Liver (tissue), 3 donors: ENCODE measurements at regions not wholly inside any gene's neighbourhood (a gene's known extent, or its start where the extent isn't known, plus 50 kb on each side); places are given as distances from the start of the nearest gene placed in this dataset.

ENCODE experiments used
- CTCF ChIP-seq: fragments of 150-350 bp; IDR thresholded peaks from 2 replicates; pipeline ENCODE4 v1.5.1; 2017; ENCODE audit warnings: improper control_type of control experiment, low read depth, low read length; ENCODE audit not compliant: missing input control
- FOXA1 ChIP-seq: IDR thresholded peaks from 2 replicates; pipeline ENCODE4 v1.6.1; 2016; ENCODE audit warnings: antibody characterized with exemption
- GABPA ChIP-seq, 2 donors: IDR thresholded peaks in 1 of 2; conservative IDR thresholded peaks in 1 of 2; 2 replicates each; pipeline ENCODE4 v1.6.1; 2016; ENCODE audit warnings: antibody characterized with exemption in 2 of 2, mild to moderate bottlenecking in 1 of 2, moderate library complexity in 1 of 2
- MAX ChIP-seq: IDR thresholded peaks from 2 replicates; pipeline ENCODE4 v1.6.1; 2016; ENCODE audit warnings: antibody characterized with exemption
- RAD21 ChIP-seq, 2 donors: IDR thresholded peaks; 2 replicates each; pipeline ENCODE4 v1.6.1; 2016; ENCODE audit warnings: antibody characterized with exemption in 2 of 2, mild to moderate bottlenecking in 2 of 2
- REST ChIP-seq: IDR thresholded peaks from 2 replicates; pipeline ENCODE4 v1.6.1; 2016; ENCODE audit warnings: antibody characterized with exemption, mild to moderate bottlenecking
- RXRA ChIP-seq, 2 donors: IDR thresholded peaks; 2 replicates each; pipeline ENCODE4 v1.6.1; 2017 to 2018; ENCODE audit warnings: antibody characterized with exemption in 2 of 2, mild to moderate bottlenecking in 1 of 2
- SP1 ChIP-seq: IDR thresholded peaks from 2 replicates; pipeline ENCODE4 v1.6.1; 2018; ENCODE audit warnings: antibody characterized with exemption, mild to moderate bottlenecking
- TAF1 ChIP-seq: conservative IDR thresholded peaks from 2 replicates; pipeline ENCODE4 v1.6.1; 2016; ENCODE audit warnings: antibody characterized with exemption, mild to moderate bottlenecking
- YY1 ChIP-seq: IDR thresholded peaks from 2 replicates; pipeline ENCODE4 v1.6.1; 2016; ENCODE audit warnings: antibody characterized with exemption, mild to moderate bottlenecking
- donor health status: healthy.
- donor health status: healthy.

- TF ChIP-seq CTCF, result peak; percentile 25
- TF ChIP-seq YY1, result no peak
- TF ChIP-seq MAX, result no peak
- TF ChIP-seq RAD21 (IDR thresholded peaks at IDR 0.05), result peak; percentile 53 to 68
- no peak for TF ChIP-seq RXRA (IDR thresholded peaks at IDR 0.05)
- no peak for TF ChIP-seq REST
- peak; percentile 39 for TF ChIP-seq SP1
- TF ChIP-seq FOXA1, result no peak
- TF ChIP-seq GABPA (IDR thresholded peaks at IDR 0.05 in 1 of 2, conservative IDR thresholded peaks at IDR 0.05 in 1 of 2), result no peak
- no peak for TF ChIP-seq TAF1
Observed at GRCh38 chr3:65170390-65171042, 482.7 kb upstream of the ADAMTS9 start.
